HG03432 (cell line): ENCODE measurements at regions not wholly inside any gene's neighbourhood (a gene's known extent, or its start where the extent isn't known, plus 50 kb on each side); places are given as distances from the start of the nearest gene placed in this dataset.

ENCODE experiments used
- ATAC-seq: cut with Tn5 transposase; IDR thresholded peaks from one replicate; pipeline ENCODE4 v1.9.1; 2021; ENCODE audit warnings: mild to moderate bottlenecking, moderate library complexity; ENCODE audit not compliant: unreplicated experiment

DNA sequence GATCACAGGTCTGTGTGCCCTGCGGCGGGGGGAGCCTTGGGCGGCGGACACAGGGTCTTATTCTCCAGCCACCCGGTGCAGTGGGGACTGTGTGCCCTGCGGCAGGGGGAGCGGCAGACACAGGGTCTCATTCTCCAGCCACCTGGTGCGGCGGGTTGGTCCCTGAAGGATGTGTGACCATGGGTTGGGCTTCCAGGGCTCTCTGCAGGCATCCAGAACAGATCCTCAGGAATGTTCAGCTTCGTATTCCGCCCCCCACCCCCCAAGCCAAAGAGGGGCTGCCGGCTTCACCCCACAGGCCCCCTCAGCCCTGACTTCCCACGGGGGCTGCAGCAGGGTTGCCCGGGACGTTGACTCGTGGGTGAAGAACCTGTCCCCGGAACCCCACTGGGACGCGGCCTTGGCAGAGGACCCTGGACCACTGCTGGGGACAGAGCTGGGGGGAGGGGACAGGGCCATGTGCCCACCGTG is 154.5 kb upstream of the PPP2R2D start:
- ATAC-seq: no peak

DNA sequence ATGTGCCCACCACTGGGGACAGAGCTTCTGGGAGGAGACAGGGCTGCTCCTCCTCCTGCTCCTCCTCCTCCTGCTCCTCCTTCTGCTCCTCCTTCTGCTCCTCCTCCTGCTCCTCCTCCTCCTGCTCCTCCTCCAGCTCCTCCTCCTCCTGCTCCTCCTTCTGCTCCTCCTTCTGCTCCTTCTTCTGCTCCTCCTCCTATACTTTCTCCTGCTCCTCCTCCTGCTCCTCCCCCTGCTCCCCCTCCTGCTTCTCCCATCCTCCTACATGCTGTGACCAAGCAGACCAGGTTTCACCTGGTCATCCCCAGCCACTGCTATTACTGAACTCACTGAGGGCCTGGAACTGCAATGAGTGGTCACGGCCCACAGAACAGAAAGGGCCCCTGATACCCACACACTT is 154.0 kb upstream of the PPP2R2D start:
- ATAC-seq: no peak

DNA sequence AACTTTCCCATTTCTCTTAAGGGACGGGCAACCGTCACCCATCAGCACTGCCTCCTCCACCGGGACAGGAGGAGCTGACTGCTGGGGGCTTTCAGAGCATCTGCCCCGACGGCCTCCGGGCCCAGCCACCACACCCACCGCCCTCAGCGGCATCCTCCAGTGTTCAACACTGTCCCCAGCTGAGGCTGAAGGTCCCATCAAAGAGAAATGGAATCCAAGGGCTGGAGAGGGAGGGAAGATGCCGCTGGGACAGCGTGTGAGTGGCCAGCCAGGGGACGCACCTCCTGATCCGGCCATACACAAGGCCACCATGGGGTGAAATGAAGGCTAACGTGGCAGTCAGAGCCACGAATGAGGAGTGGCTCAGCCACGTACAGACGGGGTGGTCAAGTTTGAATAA is 153.6 kb upstream of the PPP2R2D start:
- ATAC-seq: no peak

DNA sequence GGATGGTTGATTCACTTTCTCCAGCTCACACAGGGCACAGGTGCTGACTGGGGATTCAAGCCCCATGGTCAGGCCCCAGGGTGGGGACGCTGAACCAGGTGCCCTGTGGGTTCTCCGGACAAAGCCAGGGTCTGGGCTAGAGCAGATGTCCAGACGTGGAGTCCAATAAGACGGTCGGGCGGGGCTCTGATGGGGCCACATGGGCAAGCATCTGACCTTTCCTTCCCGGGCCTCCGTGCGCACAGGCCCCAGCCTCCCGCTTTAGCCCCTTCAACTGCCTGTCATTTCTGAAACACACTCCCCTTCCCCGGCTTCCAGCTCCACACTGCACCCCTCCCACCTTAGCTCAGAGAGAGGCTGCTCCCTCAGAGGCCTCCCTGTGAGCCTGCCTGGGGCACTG is 153.0 kb upstream of the PPP2R2D start:
- ATAC-seq: no peak

DNA sequence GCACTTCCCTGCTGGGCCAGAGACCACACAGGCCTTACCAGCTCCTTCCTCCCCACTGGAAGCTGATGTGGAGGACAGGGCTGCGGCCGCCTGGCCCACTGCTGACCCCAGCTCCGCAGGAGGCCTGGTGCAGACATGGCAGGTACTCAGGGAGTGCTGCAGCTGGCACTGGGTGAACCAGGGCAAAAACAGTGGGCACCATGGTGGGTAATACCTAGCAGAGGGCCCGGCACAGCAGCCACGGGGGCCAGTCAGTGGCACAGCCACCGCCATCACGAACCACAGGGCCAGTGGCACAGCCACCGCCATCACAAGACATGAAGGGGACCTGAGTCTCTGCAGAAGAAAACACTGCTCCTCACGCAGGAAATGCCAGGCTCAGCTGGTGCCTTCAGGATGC is 152.6 kb upstream of the PPP2R2D start:
- no peak for ATAC-seq

DNA sequence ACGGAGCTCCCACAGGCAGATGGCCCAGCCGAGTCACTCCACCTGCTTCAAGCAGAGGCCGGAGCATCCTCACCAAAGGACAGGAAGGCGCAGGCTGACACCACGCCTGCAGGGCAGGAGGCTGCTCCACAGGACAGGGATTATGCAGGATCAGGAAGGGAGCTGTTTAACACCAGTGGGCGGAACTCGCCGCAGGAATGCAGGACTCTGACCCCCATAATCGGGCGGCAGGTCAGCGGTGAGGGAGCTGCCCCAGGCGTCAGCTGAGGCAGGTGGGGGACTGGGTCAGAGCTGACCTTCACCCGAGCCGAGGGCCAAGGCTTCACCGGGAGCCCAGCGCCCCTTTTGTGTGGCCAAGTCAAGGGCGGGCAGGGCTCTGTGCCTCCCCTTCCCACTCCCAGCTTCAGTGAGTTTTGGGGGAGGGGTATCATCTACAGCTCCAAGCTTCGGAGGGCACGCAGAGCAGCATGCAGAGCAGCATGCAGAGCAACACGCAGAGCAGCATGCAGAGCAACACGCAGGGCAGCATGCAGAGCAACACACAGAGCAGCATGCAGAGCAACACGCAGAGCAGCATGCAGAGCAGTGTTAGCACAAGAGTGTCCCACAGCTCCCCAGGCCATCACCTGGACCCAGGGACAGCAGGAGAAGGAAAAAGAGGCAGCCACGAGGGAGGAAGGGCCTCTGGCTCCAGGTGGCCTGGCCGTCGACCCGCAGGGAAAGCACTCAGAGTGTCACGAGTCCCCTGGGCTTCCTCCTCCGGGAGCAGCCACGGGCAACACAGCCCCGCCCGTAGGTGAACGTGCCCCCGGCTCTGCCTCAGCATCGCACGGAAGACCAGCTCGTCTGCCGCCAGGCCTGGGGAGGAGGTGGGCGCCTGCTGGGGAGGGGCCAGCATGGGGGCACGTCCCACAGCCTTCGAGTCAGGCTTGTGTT is 151.7 kb upstream of the PPP2R2D start:
- ATAC-seq: no peak

DNA sequence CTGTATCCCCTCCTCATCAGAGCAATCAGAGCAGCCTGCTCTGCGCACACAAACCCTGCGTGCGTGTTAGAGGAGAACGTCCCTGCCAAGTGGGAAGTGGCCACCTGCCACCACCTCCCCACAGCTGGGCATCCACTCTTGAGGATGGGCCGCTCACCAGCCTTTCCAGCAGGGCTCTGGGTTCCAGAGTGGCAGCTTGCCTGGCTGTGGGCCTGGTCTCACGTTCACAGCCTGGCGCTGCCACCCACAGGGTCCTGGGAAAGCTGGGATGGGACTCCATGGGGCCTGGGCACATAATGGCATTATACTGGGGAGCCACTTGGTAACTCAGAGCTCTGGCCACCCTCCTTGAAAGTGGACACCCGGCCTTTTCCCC is 151.1 kb upstream of the PPP2R2D start:
- ATAC-seq: no peak

DNA sequence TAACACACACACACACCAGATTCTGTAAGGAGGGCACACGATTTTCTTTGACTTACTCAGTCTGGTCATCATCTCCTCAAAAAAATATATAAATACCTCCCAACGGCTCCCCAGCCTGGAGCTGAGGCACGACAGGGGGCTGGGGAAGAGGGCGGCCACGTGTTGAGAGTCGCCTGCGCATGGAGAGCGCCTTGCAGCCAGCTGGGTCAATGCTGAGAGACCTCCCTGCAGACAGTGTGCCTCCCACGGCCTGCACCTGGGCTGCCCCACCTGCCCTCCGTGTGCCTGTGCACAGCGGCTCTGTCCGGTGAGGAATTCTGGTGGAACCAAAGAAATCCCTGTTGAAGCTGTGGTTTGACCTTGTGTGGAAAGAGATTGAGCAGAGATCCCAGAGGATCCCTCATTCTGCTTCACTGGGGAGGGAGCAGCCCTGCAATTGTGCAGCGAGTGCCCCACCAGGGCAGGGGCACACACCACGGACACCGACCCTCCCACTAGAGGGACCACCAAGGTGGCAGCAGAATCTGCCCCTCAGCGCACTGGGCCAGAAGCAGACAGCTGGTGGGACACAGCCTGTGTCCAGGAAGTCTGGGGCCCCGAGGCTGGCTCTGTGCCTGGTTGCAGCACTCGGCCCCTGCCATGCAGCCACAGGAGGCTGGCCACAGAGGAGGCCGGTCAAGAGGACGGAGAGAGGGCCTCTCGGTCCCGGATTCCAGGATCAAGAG is 150.5 kb upstream of the PPP2R2D start:
- ATAC-seq: no peak

DNA sequence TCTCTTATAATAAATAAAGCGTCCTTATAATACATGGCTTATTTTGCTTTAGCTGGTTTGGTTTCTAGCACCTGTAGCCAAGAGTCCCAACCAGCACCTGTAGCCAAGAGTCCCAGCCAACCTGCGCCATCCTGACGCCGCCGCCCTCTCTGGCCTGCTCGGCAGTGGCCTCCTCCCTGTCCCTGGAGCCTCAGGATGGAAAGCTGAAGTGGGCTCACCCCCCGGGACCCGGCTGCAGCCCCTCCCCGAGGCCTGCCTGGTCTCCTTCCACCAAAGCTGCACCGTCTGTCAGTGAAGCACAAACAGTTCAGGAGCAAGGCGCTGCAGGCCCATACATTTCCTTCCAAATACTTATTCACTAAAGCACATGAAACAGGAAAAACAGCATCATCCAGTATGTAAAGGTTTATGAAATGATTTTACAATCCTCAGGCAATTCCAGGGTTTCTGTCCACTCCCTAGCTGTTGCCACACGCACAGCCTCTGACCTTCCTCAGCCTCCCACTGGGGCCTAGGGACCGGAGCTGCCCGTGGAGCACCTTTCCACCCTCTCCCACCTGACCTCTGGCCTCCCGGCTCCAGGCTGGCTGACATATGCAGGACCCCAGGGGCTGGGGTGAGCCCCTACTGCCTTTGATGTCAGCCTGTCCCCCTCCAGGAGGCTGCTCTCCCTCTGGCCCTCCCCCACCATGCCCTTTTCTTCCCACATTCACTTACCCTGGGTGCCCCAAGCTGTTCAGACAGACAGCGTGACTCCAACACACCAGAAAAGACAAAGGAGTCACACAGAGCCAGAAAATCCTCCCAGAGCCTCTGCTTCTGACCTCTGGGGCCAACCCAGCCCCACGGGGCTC is 149.6 kb upstream of the PPP2R2D start:
- no peak for ATAC-seq

DNA sequence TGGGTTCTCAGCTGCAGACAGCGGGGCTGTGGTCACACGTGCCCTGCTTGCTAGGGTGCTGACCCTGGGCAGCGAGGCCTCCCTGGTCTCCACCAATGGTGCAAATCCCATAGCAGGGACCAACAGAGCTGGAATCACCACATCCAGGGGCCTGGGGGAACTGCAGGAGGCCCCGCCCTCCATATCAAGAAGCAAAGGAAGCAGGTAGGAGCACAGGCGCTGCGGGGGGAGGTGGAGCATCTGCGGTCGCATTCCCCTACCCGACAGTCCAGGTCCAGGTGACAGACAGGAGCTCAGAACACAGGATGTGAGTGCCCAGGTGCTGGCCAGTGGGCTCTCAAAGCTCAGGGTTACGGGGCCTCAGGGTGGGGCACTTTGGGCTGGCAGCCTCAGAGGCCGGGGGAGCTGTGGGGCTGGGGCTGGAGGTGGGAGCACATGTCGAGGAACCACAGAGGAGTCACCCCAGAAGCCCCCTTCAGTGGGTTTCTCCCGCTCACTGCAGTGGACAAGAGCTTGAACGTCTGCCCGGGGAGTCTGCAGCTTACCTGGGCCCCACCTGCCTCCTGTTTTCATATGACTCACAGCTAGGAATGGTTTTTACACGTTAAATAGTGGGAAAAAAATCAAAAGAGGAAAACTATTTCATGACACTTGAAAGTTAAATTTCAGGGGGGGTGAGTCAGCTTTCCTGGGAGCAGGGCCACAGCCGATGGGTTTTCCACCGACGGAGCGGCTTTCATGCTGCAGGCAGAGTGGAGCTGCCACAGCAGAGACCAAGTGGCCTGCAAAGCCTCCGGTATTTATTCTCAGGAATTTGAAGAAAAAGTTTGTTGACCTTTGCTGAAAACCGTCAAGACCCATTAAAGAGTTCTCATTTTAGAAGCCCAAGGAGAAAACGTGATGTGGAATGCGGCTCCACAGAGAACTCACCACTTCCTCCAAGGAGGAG is 148.7 kb upstream of the PPP2R2D start:
- ATAC-seq: no peak

DNA sequence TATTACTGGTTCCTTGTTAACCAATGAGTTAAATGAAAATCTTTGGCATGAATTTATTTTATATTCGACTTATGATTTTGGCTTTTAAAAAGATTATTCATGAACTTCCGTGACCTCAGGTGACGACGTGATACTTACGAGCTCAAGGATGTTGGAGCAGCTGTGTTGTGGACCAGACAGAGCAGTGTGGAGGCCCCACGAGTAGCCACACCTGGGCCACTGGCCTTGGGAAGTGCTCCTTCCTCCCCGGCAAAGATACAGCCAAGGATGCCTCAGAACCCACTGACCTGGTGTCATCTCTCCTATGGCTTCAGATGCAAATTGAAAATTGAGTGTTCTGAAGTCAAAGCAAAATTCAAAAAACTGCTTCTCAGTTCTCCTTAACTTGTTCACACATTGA is 147.5 kb upstream of the PPP2R2D start:
- no peak for ATAC-seq

DNA sequence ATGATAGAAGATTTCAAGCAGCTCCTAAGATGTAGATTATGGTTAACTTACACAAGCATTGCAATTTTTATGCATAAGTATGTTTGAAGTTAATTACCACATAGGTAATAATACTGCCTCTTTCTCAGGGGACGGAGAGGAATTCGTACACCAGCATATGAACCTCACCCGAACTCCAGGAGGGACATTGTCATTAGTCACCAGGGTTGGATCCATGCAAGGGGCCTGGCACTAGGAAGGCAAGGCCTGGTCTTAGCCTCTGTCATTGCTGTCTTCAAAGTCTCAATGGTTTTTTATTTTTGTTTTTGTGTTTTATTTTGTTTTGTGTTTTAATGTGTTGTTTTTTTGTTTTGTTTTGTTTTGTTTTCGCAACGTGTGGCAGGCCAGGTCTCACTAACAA is 145.6 kb upstream of the PPP2R2D start:
- ATAC-seq: no peak

DNA sequence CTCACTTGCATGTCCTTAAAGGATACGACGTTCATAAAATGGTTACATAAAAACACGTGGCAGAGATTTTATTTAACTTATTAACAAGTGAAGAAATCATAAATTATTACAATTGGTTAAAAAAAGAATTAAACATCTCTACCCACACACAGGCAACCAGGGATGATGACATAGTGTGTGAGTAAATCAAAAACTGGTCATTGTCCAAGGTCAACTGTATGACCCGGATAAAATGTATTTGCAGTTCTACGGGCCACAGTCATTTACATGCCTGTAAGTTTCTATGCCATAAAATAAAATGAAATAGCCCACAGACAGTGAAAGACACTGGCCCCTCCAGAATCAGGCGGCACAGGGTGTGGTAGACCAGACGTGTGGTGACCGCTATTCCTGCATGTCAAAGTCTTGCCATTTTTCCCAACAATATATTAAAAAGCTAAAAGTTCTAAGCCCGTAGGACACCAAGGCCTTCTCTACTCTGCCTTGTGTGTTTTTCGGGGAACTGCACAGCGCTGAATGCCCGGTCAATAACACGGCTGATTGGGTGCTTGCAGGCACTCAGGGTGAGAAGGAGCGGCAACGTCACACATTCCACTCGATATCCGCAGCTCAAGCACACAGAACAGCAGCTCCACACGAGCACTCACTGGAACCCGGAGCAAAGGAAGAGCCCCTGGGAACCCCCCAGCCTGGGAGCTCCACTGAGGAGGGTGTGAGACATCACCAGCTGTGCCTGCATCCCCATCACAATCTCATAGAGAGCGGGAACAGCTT is 143.3 kb upstream of the PPP2R2D start:
- ATAC-seq: no peak

DNA sequence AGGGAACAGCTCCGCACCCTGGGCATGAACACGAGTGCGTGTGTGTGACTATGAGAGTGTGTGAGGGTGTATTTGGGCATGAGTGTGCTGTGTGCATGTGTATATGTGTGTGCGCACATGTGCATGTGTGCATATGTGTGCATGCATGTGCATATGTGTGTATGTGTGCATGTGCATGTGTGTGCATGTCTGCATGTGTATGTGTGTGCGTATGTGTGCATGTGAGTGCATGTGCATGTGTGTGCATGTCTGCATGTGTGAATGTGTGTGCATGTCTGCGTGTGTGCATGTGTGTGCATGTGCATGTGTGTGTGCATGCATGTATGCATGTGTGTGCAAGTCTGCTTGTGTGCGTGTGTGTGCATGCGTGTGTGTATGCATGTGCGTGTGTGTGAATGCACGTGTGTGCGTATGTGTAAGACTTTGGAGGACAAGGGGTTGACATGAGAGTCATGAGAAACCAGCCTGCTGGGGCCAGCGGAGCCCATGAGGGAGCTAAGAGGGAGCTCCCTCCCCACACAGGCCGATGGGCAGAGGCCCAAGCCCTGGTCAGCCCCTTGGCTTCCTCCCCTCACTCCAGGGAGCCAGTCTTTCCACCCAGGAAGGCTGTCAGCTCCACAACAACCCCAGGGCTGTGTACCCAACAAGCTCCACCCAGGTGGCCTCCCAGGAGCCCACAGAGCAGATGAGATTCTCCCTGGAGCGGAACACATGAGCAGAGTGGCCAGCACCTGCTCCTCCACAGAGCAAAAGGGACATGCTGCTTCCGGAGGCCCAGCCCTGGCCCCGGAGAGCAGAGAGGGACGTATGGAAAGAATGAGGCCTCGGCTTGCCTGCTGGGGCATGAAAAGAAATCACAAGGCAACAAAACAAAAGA is 142.5 kb upstream of the PPP2R2D start:
- no peak for ATAC-seq

DNA sequence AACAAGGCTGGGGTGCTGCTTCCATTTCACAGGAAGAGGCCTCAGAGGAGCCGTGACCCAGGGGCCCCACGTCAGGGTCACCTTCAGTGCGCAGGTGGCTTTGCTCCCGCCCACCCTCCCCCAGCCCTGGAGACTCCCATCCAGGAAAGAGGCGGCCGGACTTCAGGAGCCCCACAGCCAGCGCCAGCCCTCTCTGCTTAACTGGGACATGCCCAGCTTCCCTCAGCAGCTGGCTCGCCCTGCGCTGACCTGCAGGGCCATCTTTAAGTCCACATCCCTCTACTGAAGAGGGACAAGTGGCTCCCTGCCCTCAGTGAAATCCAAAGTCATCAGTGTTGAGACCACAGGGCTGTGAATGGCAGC is 141.9 kb upstream of the PPP2R2D start:
- ATAC-seq: no peak

DNA sequence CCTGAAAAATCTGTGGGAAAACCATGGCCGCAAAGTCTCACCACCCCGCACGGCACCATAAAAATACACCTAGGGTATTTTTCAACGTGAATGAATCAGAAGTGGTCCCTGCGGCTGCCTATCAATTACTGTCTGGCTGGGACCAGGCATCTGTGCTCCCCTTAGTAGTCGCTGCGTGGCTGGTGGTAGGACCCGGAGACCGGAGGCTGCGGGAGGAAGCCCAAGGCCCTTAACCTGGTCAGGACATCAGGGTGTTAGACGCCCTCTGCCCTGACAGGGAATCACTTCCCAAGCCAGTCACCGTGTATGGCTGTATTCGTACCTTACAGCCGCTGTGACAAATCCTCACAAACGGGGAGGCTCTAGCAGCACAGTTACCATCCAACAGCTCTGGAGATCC is 141.5 kb upstream of the PPP2R2D start:
- ATAC-seq: no peak

DNA sequence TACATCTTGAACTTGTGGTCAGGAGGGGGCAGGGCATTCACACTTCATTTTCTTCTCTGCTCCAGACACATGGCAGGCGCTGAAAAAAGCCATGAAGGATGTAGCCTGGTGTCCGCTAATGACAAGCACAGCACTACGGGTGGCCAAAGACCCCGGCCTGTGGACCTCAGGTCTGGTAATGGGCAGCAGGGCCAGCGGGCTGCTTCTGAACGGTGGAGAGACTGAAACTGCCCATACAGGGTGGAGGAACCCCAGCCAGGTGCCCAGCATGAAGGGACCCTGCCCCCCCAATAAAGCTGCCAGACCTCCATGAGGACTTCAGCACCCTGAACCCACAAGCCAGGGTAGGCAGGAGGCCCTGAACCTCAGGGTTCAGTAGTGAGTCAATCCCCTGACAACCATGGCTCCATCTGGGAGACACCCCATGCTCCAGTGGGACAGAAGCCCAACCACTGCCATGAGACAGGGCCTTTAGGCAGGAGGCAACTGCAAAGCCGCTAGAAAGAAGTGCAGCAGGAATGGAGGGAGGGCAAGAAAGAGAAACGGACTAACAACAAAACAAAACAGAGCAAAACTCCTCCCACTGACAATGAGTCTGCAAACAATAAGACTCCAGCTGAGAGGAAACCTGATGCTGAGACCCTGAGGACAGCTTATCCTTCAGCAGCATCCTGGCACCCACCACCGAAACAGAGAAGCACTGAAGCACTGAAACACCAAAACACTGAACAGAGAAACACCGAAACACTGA is 140.2 kb upstream of the PPP2R2D start:
- no peak for ATAC-seq
